GM13977 (cell line): ENCODE measurements at regions not wholly inside any gene's neighbourhood (a gene's known extent, or its start where the extent isn't known, plus 50 kb on each side); places are given as distances from the start of the nearest gene placed in this dataset.
"Not testable (repeated sequence)": the region's sequence is repeated elsewhere in the genome, so short reads cannot be mapped to it uniquely, and the experiment has no call there.

Experiments used
- DNase-seq: peaks from one replicate; pipeline ENCODE4 v3.0.0; 2012; ENCODE audit warnings: low spot score
- CTCF ChIP-seq: IDR thresholded peaks from 2 replicates; pipeline ENCODE4 v1.5.1; 2012; ENCODE audit warnings: mild to moderate bottlenecking, control low read depth; ENCODE audit not compliant: insufficient read depth; ENCODE audit errors: extremely low read depth, missing control alignments
- in situ Hi-C: fragments of 300-500 bp; cut with MboI; formaldehyde crosslinking; loops from one replicate; pipeline ENCODE4 v1.12.0; 2022; ENCODE audit warnings: low sequenced_read_pairs, low pct_unique_long_range_greater_than_20kb, mixed read lengths, inconsistent platforms; ENCODE audit not compliant: unreplicated experiment

DNA sequence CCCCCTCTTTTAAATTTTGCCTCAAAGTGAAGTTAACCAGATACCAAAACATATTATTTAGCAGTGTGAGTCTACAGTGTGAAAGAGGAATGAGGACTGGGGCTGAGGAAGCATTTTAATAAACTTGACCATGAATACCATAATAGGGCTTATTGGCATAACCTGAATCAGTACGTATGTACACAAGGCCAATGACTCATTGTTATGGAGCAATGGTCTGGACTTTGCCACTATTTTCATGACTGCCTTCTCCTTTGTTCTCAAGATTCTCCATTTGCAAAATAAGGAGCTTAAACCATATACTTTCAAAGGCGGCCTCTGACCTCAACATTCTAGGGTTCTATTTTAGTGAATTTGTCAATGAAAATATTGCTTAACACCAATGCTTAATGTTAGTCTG, 102.8 kb upstream of the OR13H1 start:
- in situ Hi-C loops, result no loop called here
- no peak for TF ChIP-seq CTCF
- no peak for DNase-seq

DNA sequence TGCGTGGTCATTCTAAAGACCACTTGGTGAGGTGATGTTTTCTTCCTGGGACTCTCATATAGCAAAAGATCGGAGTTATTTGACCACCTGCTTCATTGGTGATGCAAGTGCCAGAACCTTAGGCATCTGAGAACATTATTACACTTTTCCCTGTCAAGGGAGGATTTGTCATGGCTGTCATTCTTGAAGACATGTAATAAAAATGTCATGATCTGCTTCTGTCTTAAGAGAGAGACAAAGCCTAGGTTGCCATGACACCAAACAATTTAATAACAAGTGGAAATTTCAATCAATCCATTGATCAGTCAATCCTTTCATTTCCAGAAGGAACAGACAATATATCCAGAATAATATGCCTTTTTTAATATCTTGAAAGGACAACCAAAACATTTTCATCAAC, 97.9 kb upstream of the OR13H1 start:
- TF ChIP-seq CTCF, result no peak
- in situ Hi-C loops, result no loop called here
- DNase-seq, result no peak

GRCh38 chrX:131461855-131462254, 82.0 kb upstream of the OR13H1 start:
- DNase-seq, in situ Hi-C loops: not testable (repeated sequence)

DNA sequence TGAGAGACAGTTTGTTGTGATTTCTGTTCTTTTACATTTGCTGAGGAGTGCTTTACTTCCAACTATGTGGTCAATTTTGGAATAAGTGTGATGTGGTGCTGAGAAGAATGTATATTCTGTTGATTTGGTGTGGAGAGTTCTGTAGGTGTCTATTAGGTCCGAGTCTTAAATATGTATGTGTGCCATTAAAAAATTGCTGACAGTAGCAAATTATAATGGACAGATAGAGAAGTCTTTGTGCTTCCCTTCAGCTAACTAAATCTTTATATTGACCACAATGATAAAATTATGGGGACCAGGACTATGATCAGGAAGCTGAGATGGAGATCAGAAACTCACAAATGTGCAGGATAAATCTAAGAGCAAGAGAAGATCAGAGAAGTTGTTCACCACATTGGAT, 70.1 kb upstream of the OR13H1 start:
- DNase-seq, in situ Hi-C loops: not testable (repeated sequence)

GRCh38 chrX:131477498-131477897, 66.4 kb upstream of the OR13H1 start:
- DNase-seq, result no peak
- in situ Hi-C loops, result no loop called here
- TF ChIP-seq CTCF, result no peak
